SK-N-SH (cell line): ENCODE measurements at regions not wholly inside any gene's neighbourhood (a gene's known extent, or its start where the extent isn't known, plus 50 kb on each side); places are given as distances from the start of the nearest gene placed in this dataset.

Source experiments
- CTCF ChIA-PET: fragments of 300-600, 350-600 bp; formaldehyde crosslinking; extraction: SDS; loops from one replicate; lab custom pipeline; 2021; lab: Yijun Ruan, JAX
- POLR2A ChIA-PET: fragments of 350-600 bp; sonication (Branson Sonifier 250); formaldehyde crosslinking; extraction: SDS; loops from one replicate; lab custom pipeline; 2020; ENCODE audit warnings: antibody characterized with exemption, inconsistent platforms; lab: Yijun Ruan, JAX
- DNase-seq: peaks from one replicate; pipeline ENCODE4 v3.0.0; 2012
- H2AFZ ChIP-seq: fragments of 200-600 bp; sonication (generic); 2 replicates; pipeline ENCODE4 v1.8.1; 2016; ENCODE audit warnings: antibody characterized with exemption, mild to moderate bottlenecking, low read depth
- H3F3A ChIP-seq: fragments of 200-600 bp; sonication (generic); replicated peaks from 2 replicates; pipeline ENCODE3; 2016; ENCODE audit warnings: antibody characterized with exemption, mild to moderate bottlenecking; ENCODE audit not compliant: insufficient read depth
- H3K27ac ChIP-seq, 2 experiments: fragments of 200-500 bp in 1 of 2; fragments of 200-600 bp in 1 of 2; sonication (Bioruptor generic) in 1 of 2; sonication (generic), shearing (Covaris generic) in 1 of 2; 2 replicates each; pipeline versions ENCODE4 v1.5.1 to v1.6.1; 2014 to 2016; ENCODE audit warnings: low read depth in 2 of 2, inconsistent platforms in 1 of 2, low read length in 1 of 2, mild to moderate bottlenecking in 1 of 2, mixed read lengths in 1 of 2
- H3K27me3 ChIP-seq: fragments of 200-600 bp; sonication (generic), shearing (Covaris generic); 2 replicates; pipeline ENCODE4 v1.6.1; 2016; ENCODE audit warnings: mixed run types; ENCODE audit not compliant: insufficient read depth
- H3K36me3 ChIP-seq, 2 experiments: fragments of 200-500 bp in 1 of 2; fragments of 200-600 bp in 1 of 2; sonication (Bioruptor generic) in 1 of 2; sonication (generic) in 1 of 2; replicated peaks in 1 of 2; 2 replicates each; pipeline versions ENCODE3 to v1.5.1; 2014 to 2016; ENCODE audit warnings: low read length in 1 of 2, mild to moderate bottlenecking in 1 of 2; ENCODE audit not compliant: insufficient read depth in 2 of 2, control insufficient read depth in 1 of 2
- H3K4me1 ChIP-seq, 2 experiments: fragments of 200-500 bp in 1 of 2; fragments of 200-600 bp in 1 of 2; sonication (Bioruptor generic) in 1 of 2; sonication (generic), shearing (Covaris generic) in 1 of 2; 2 replicates each; pipeline versions ENCODE4 v1.5.1 to v1.6.1; 2014 to 2016; ENCODE audit warnings: low read depth in 1 of 2, low read length in 1 of 2, mixed run types in 1 of 2; ENCODE audit not compliant: insufficient read depth in 2 of 2, control insufficient read depth in 1 of 2
- H3K4me2 ChIP-seq: fragments of 200-600 bp; sonication (generic), shearing (Covaris generic); 2 replicates; pipeline ENCODE4 v1.6.1; 2017; ENCODE audit warnings: mixed run types
- H3K4me3 ChIP-seq, 2 experiments: fragments of 200-500 bp in 1 of 2; fragments of 200-600 bp in 1 of 2; sonication (Bioruptor generic) in 1 of 2; sonication (generic), shearing (Covaris generic) in 1 of 2; 2 replicates each; pipeline versions ENCODE4 v1.5.1 to v1.8.1; 2014 to 2016; ENCODE audit warnings: low read depth in 2 of 2, inconsistent platforms in 1 of 2, low read length in 1 of 2, mild to moderate bottlenecking in 1 of 2, mixed read lengths in 1 of 2, moderate library complexity in 1 of 2
- H3K79me2 ChIP-seq: fragments of 200-600 bp; sonication (generic); 2 replicates; pipeline ENCODE4 v1.8.1; 2017; ENCODE audit warnings: mild to moderate bottlenecking; ENCODE audit not compliant: insufficient read depth
- H3K9ac ChIP-seq: fragments of 200-600 bp; sonication (generic); 2 replicates; pipeline ENCODE4 v1.6.1; 2017; ENCODE audit warnings: mixed run types
- H3K9me2 ChIP-seq: fragments of 200-600 bp; sonication (generic); 2 replicates; pipeline ENCODE4 v1.6.1; 2017; ENCODE audit warnings: mixed run types
- H3K9me3 ChIP-seq: fragments of 200-600 bp; sonication (generic); 2 replicates; pipeline ENCODE4 v1.6.1; 2017; ENCODE audit warnings: mixed run types, mild to moderate bottlenecking, moderate library complexity
- H4K20me1 ChIP-seq: fragments of 200-600 bp; sonication (generic); 2 replicates; pipeline ENCODE4 v1.6.1; 2017; ENCODE audit warnings: mild to moderate bottlenecking, mixed run types; ENCODE audit not compliant: insufficient read depth
- CHD2 ChIP-seq: fragments of 150-350 bp; IDR thresholded peaks from 2 replicates; pipeline ENCODE4 v1.6.1; 2018; ENCODE audit warnings: low read length; ENCODE audit not compliant: partially characterized antibody
- FOXJ3 ChIP-seq: sonication (generic); formaldehyde crosslinking; IDR thresholded peaks from 2 replicates; pipeline ENCODE4 v1.5.1; 2020; ENCODE audit warnings: mild to moderate bottlenecking, missing genetic modification reagents
- FOXM1 ChIP-seq: IDR thresholded peaks from 2 replicates; pipeline ENCODE4 v1.4.0; 2012; ENCODE audit warnings: low read depth, mild to moderate bottlenecking
- GATA2 ChIP-seq: sonication (generic); formaldehyde crosslinking; IDR thresholded peaks from 2 replicates; pipeline ENCODE4 v1.5.0; 2020; ENCODE audit warnings: mild to moderate bottlenecking, missing genetic modification reagents
- RAD21 ChIP-seq: IDR thresholded peaks from 2 replicates; pipeline ENCODE4 v1.6.1; 2012; ENCODE audit warnings: mild to moderate bottlenecking, low read length
- RCOR1 ChIP-seq: fragments of 150-350 bp; IDR thresholded peaks from 2 replicates; pipeline ENCODE4 v1.6.1; 2017; ENCODE audit warnings: antibody characterized with exemption, low read length
- RXRA ChIP-seq: IDR thresholded peaks from 2 replicates; pipeline ENCODE4 v1.4.0; 2012; ENCODE audit warnings: low read depth, mild to moderate bottlenecking, borderline replicate concordance
- SIN3A ChIP-seq: IDR thresholded peaks from 2 replicates; pipeline ENCODE4 v1.6.1; 2012; ENCODE audit warnings: low read depth, mild to moderate bottlenecking, low read length, moderate library complexity, borderline replicate concordance
- TAF1 ChIP-seq: IDR thresholded peaks from 2 replicates; pipeline ENCODE4 v1.6.1; 2012; ENCODE audit warnings: low read depth, mild to moderate bottlenecking, low read length, moderate library complexity, borderline replicate concordance
- TEAD4 ChIP-seq: IDR thresholded peaks from 2 replicates; pipeline ENCODE4 v1.4.0; 2012; ENCODE audit warnings: mild to moderate bottlenecking, borderline replicate concordance; ENCODE audit not compliant: insufficient read depth
- YY1 ChIP-seq: IDR thresholded peaks from 2 replicates; pipeline ENCODE4 v1.4.0; 2012; ENCODE audit warnings: low read depth, mild to moderate bottlenecking
- WGBS: methylation state at CpG from one replicate; pipeline ENCODE4 v1.1.6; 2017; ENCODE audit warnings: low lambda C conversion rate; 5-methylcytosine and 5-hydroxymethylcytosine counted together
- TF ChIP-seq, protein P1 (sequence below): IDR thresholded peaks from 2 replicates; pipeline ENCODE4 v1.4.0; 2012; ENCODE audit warnings: low read depth
- TF ChIP-seq, protein P2 (sequence below): fragments of 150-350 bp; IDR thresholded peaks from 2 replicates; pipeline ENCODE4 v1.6.1; 2016; ENCODE audit warnings: mild to moderate bottlenecking, low read depth, low read length
- TF ChIP-seq, protein P3 (sequence below): IDR thresholded peaks from 2 replicates; pipeline ENCODE4 v1.6.1; 2012; ENCODE audit warnings: mild to moderate bottlenecking, low read depth, low read length, moderate library complexity

DNA sequence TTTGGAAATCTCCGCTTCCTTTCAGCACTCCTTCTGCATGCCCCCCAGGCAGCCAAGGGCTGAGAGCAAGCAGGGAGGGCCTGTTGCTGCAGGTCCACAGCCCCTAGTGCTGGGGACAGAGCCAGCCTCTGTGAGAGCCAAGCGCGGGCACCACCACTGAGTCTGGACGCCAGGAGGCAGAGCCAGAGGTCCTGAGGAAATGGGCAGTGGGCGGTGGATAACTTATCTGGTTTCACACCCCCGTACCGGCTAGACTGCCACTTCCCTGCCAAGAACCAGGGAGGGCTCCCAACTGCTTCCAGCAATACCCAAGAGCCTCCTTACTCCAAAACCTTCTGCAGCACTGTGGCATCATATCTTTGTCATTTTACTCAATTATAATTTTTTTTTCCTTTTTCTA, 141.6 kb upstream of the IGF1R start:
- POLR2A ChIA-PET = no interaction called here
- WGBS = 41% methylated on average over 6 of the region's 7 CpGs
- Histone ChIP-seq H3K9ac (no peak overlapping the region), H3K4me3 (no peak overlapping the region), H3K9me3 (no peaks in the 10 kb centered on the region), H3K36me3 (no peaks in the 10 kb centered on the region), H3K4me1 (no peaks in the 10 kb centered on the region; a peak in 1 of 4 replicates), H3K4me2 (no peak overlapping the region), H3F3A (no peaks in the 10 kb centered on the region), H3K27me3 (peaks cover 6% of the 10 kb centered on the region; the same call in 1 of the 2 replicates), H3K27ac (no peak overlapping the region), H2AFZ (no peak overlapping the region), H4K20me1 (no peaks in the 10 kb centered on the region), H3K79me2 (no peaks in the 10 kb centered on the region), H3K9me2 (no peaks in the 10 kb centered on the region)
- CTCF ChIA-PET = interaction anchor here (1.2 kb wide), 1 partner anchor 9 kb away, joined by 3 read pairs; no protein-coding TSS in a partner anchor
- TF ChIP-seq GATA2 (CRISPR knock-in tag) (no peak), CHD2 (no peak), RXRA (no peak), FOXM1 (no peak), FOXJ3 (no peak)
- TF ChIP-seq, protein P1, sequence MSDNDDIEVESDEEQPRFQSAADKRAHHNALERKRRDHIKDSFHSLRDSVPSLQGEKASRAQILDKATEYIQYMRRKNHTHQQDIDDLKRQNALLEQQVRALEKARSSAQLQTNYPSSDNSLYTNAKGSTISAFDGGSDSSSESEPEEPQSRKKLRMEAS = no peak
- no peak for DNase-seq

DNA sequence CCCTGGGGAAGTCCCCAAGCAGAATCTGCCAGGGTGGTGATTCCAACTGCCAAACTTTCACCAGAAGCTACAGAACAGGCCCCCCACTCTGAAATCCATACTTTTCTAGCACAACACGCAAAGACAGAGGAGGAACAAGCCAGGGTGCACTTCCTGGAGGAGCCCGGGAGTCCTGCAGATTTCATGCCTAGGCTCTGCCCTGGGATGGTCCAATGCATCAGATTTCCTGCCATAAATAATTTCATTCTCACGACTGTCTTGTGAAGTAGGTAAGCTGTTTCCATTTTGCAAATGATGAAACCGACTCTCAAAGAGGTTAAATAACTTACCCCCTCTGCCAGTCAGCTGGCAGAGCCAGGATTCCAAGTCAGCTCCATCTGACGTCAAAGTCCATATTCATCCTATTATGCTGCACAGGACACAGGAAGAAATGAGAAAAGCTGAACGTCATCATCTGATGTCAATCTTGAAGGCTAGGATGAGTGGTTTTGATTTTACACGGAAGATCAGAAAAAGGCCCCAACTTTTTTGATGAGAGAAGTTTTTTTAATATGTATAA, 134.8 kb upstream of the IGF1R start:
- 36% methylated on average over 6 of the region's 7 CpGs for WGBS
- Histone ChIP-seq H3K9ac (no peak overlapping the region), H3K4me2 (no peak overlapping the region), H2AFZ (no peak overlapping the region), H3F3A (no peaks in the 10 kb centered on the region), H3K9me3 (no peaks in the 10 kb centered on the region), H4K20me1 (no peaks in the 10 kb centered on the region), H3K27me3 (no peaks in the 10 kb centered on the region), H3K4me1 (no peaks in the 10 kb centered on the region), H3K9me2 (no peaks in the 10 kb centered on the region), H3K36me3 (no peaks in the 10 kb centered on the region), H3K27ac (no peak overlapping the region), H3K79me2 (no peaks in the 10 kb centered on the region), H3K4me3 (no peak overlapping the region)
- POLR2A ChIA-PET = no interaction called here
- CTCF ChIA-PET = interaction anchor here (1.1 to 2.0 kb wide), 4 partner anchors 29 to 563 kb away, joined by 3 to 11 read pairs (median 4); no protein-coding TSS in a partner anchor
- TF ChIP-seq, protein P2, sequence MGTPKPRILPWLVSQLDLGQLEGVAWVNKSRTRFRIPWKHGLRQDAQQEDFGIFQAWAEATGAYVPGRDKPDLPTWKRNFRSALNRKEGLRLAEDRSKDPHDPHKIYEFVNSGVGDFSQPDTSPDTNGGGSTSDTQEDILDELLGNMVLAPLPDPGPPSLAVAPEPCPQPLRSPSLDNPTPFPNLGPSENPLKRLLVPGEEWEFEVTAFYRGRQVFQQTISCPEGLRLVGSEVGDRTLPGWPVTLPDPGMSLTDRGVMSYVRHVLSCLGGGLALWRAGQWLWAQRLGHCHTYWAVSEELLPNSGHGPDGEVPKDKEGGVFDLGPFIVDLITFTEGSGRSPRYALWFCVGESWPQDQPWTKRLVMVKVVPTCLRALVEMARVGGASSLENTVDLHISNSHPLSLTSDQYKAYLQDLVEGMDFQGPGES = no peak
- no peak for TF ChIP-seq RCOR1
- no peak for TF ChIP-seq TEAD4
- no peak for TF ChIP-seq RAD21
- TF ChIP-seq, protein P3, sequence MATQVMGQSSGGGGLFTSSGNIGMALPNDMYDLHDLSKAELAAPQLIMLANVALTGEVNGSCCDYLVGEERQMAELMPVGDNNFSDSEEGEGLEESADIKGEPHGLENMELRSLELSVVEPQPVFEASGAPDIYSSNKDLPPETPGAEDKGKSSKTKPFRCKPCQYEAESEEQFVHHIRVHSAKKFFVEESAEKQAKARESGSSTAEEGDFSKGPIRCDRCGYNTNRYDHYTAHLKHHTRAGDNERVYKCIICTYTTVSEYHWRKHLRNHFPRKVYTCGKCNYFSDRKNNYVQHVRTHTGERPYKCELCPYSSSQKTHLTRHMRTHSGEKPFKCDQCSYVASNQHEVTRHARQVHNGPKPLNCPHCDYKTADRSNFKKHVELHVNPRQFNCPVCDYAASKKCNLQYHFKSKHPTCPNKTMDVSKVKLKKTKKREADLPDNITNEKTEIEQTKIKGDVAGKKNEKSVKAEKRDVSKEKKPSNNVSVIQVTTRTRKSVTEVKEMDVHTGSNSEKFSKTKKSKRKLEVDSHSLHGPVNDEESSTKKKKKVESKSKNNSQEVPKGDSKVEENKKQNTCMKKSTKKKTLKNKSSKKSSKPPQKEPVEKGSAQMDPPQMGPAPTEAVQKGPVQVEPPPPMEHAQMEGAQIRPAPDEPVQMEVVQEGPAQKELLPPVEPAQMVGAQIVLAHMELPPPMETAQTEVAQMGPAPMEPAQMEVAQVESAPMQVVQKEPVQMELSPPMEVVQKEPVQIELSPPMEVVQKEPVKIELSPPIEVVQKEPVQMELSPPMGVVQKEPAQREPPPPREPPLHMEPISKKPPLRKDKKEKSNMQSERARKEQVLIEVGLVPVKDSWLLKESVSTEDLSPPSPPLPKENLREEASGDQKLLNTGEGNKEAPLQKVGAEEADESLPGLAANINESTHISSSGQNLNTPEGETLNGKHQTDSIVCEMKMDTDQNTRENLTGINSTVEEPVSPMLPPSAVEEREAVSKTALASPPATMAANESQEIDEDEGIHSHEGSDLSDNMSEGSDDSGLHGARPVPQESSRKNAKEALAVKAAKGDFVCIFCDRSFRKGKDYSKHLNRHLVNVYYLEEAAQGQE = no peak
- TF ChIP-seq TAF1 = no peak
- no peak for TF ChIP-seq YY1
- TF ChIP-seq SIN3A = no peak
- DNase-seq = no peak
